H1 (cell line): ENCODE measurements at regions not wholly inside any gene's neighbourhood (a gene's known extent, or its start where the extent isn't known, plus 50 kb on each side); places are given as distances from the start of the nearest gene placed in this dataset.

ENCODE experiments used
- CTCF ChIA-PET: fragments of 300-600 bp; sonication (Branson Sonifier 250); formaldehyde crosslinking; loops from one replicate; lab custom pipeline; 2021; ENCODE audit not compliant: partially characterized antibody; lab: Charles Lee
- POLR2A ChIA-PET: fragments of 300-600 bp; sonication (Branson Sonifier 250); formaldehyde crosslinking; loops from one replicate; lab custom pipeline; 2021; ENCODE audit warnings: inconsistent platforms; ENCODE audit not compliant: partially characterized antibody; lab: Charles Lee
- DNase-seq, 2 experiments: peaks; one replicate each; pipeline versions ENCODE4 v3.0.0 to v3.0.0-alpha.2; 2010 to 2022; ENCODE audit warnings: low spot score in 2 of 2, low read depth in 1 of 2, mixed read lengths in 1 of 2
- FAIRE-seq: peaks from 2 replicates; lab custom pipeline; 2011; peaks lifted over from hg19 to GRCh38; lab: Jason Lieb, UNC
- H2AFZ ChIP-seq: 2 replicates; pipeline ENCODE4 v1.8.1; 2012; ENCODE audit warnings: low read length, inconsistent platforms
- H2AK5ac ChIP-seq: 2 replicates; pipeline ENCODE4 v1.6.1; 2013; ENCODE audit warnings: low read depth, low read length
- H2BK120ac ChIP-seq: replicated peaks from 2 replicates; pipeline ENCODE3; 2013; ENCODE audit warnings: low read depth, low read length, inconsistent platforms
- H2BK12ac ChIP-seq: 2 replicates; pipeline ENCODE4 v1.6.1; 2013; ENCODE audit warnings: low read depth, low read length
- H2BK15ac ChIP-seq: 2 replicates; pipeline ENCODE4 v1.6.1; 2013; ENCODE audit warnings: low read length
- H2BK20ac ChIP-seq: 2 replicates; pipeline ENCODE4 v1.6.1; 2013; ENCODE audit warnings: low read length
- H2BK5ac ChIP-seq: 2 replicates; pipeline ENCODE4 v1.6.1; 2013; ENCODE audit warnings: low read depth, low read length
- H3K14ac ChIP-seq: 2 replicates; pipeline ENCODE4 v1.6.1; 2013; ENCODE audit warnings: inconsistent platforms; ENCODE audit not compliant: insufficient read length
- H3K18ac ChIP-seq: 2 replicates; pipeline ENCODE4 v1.6.1; 2013; ENCODE audit warnings: low read length; ENCODE audit errors: extremely low read depth
- H3K23ac ChIP-seq: 2 replicates; pipeline ENCODE4 v1.6.1; 2013; ENCODE audit warnings: inconsistent platforms; ENCODE audit not compliant: insufficient read length
- H3K23me2 ChIP-seq: 2 replicates; pipeline ENCODE4 v1.6.1; 2013; ENCODE audit warnings: low read depth, low read length
- H3K27ac ChIP-seq: 2 replicates; pipeline ENCODE4 v1.6.1; 2011; ENCODE audit warnings: low read depth, low read length, inconsistent platforms
- H3K27me3 ChIP-seq, 4 experiments: replicated peaks in 1 of 4; 1 replicate in 1 of 4; 2 replicates in 3 of 4; pipeline versions ENCODE4 v1.6.1 to v1.8.1; 2011 to 2013; ENCODE audit warnings: low read length in 3 of 4, mild to moderate bottlenecking in 3 of 4, inconsistent platforms in 2 of 4, mixed read lengths in 2 of 4, moderate library complexity in 1 of 4; ENCODE audit not compliant: control insufficient read depth in 3 of 4, insufficient read depth in 3 of 4; ENCODE audit errors: extremely low read depth in 1 of 4
- H3K36me3 ChIP-seq, 4 experiments: 2 replicates each; pipeline versions ENCODE4 v1.6.1 to v1.8.1; 2011 to 2013; ENCODE audit warnings: mild to moderate bottlenecking in 4 of 4, low read length in 3 of 4, moderate library complexity in 2 of 4, control low read depth in 1 of 4, inconsistent platforms in 1 of 4; ENCODE audit not compliant: insufficient read depth in 4 of 4, control insufficient read depth in 2 of 4
- H3K4ac ChIP-seq: replicated peaks from 2 replicates; pipeline ENCODE3; 2013; ENCODE audit warnings: low read length, low read depth, mixed read lengths, inconsistent platforms; ENCODE audit not compliant: insufficient read length
- H3K4me1 ChIP-seq, 4 experiments: replicated peaks in 1 of 4; 1 replicate in 1 of 4; 2 replicates in 3 of 4; pipeline versions ENCODE4 v1.6.1 to v1.8.1; 2011 to 2013; ENCODE audit warnings: low read length in 3 of 4, inconsistent platforms in 2 of 4, mixed read lengths in 1 of 4; ENCODE audit not compliant: insufficient read depth in 4 of 4, control insufficient read depth in 3 of 4
- H3K4me2 ChIP-seq, 2 experiments: 2 replicates each; pipeline versions ENCODE4 v1.6.1 to v1.8.1; 2011 to 2013; ENCODE audit warnings: low read depth in 2 of 2, low read length in 2 of 2, control low read depth in 1 of 2, inconsistent platforms in 1 of 2, mild to moderate bottlenecking in 1 of 2; ENCODE audit not compliant: insufficient read depth in 1 of 2
- H3K4me3 ChIP-seq, 4 experiments: fragments of 200-600, 300-600 bp in 1 of 4; sonication (generic), shearing (Covaris generic), sonication (Bioruptor Twin) in 1 of 4; 2 replicates each; pipeline versions ENCODE4 v1.5.1 to v1.8.1; 2011 to 2016; ENCODE audit warnings: low read length in 4 of 4, low read depth in 3 of 4, control low read depth in 2 of 4, inconsistent platforms in 2 of 4, mild to moderate bottlenecking in 2 of 4, mixed read lengths in 1 of 4, moderate library complexity in 1 of 4; ENCODE audit not compliant: insufficient read depth in 2 of 4; ENCODE audit errors: extremely low read depth in 1 of 4
- H3K56ac ChIP-seq: replicated peaks from 2 replicates; pipeline ENCODE3; 2013; ENCODE audit warnings: low read depth, mild to moderate bottlenecking, mixed read lengths, low read length, inconsistent platforms; ENCODE audit not compliant: insufficient read length
- H3K79me1 ChIP-seq: 2 replicates; pipeline ENCODE4 v1.6.1; 2013; ENCODE audit warnings: low read depth, low read length, control low read depth
- H3K79me2 ChIP-seq, 2 experiments: 2 replicates each; pipeline versions ENCODE4 v1.6.1 to v1.8.1; 2012 to 2013; ENCODE audit warnings: low read length in 2 of 2, mild to moderate bottlenecking in 2 of 2, inconsistent platforms in 1 of 2; ENCODE audit not compliant: insufficient read depth in 2 of 2, control insufficient read depth in 1 of 2
- H3K9ac ChIP-seq, 4 experiments: replicated peaks in 1 of 4; 1 replicate in 1 of 4; 2 replicates in 3 of 4; pipeline versions ENCODE4 v1.6.1 to v1.8.1; 2011 to 2013; ENCODE audit warnings: low read depth in 3 of 4, low read length in 3 of 4, control low read depth in 2 of 4, mild to moderate bottlenecking in 2 of 4, moderate library complexity in 2 of 4, inconsistent platforms in 1 of 4; ENCODE audit errors: extremely low read depth in 1 of 4
- H3K9me3 ChIP-seq, 2 experiments: 2 replicates each; pipeline versions ENCODE4 v1.6.1 to v1.8.1; 2012 to 2013; ENCODE audit warnings: mild to moderate bottlenecking in 2 of 2, moderate library complexity in 2 of 2, control low read depth in 1 of 2, inconsistent platforms in 1 of 2, low read depth in 1 of 2, low read length in 1 of 2, mixed read lengths in 1 of 2; ENCODE audit not compliant: insufficient read depth in 2 of 2
- H4K20me1 ChIP-seq, 2 experiments: replicated peaks in 1 of 2; 2 replicates each; pipeline versions ENCODE3 to v1.8.1; 2011 to 2013; ENCODE audit warnings: inconsistent platforms in 2 of 2, low read length in 2 of 2, mild to moderate bottlenecking in 1 of 2; ENCODE audit not compliant: insufficient read depth in 2 of 2, control insufficient read depth in 1 of 2
- H4K5ac ChIP-seq: 2 replicates; pipeline ENCODE4 v1.6.1; 2013; ENCODE audit warnings: low read length, low read depth, mixed read lengths, inconsistent platforms; ENCODE audit not compliant: insufficient read length
- H4K8ac ChIP-seq: 2 replicates; pipeline ENCODE4 v1.8.0; 2013; ENCODE audit warnings: mild to moderate bottlenecking, moderate library complexity, low read length, inconsistent platforms; ENCODE audit not compliant: insufficient read depth; ENCODE audit errors: extremely low read depth
- H4K91ac ChIP-seq: replicated peaks from 2 replicates; pipeline ENCODE3; 2013; ENCODE audit warnings: low read length, mixed read lengths, inconsistent platforms; ENCODE audit not compliant: insufficient read length
- BACH1 ChIP-seq: IDR thresholded peaks from 2 replicates; pipeline ENCODE4 v1.6.1; 2012; ENCODE audit warnings: low read length, improper control_type of control experiment
- CBX8 ChIP-seq: fragments of 300-800, 300-1000 bp; sonication (generic); IDR thresholded peaks from 2 replicates; pipeline ENCODE4 v1.7.1; 2016; ENCODE audit warnings: low read depth, low read length, borderline replicate concordance
- CHD1 ChIP-seq: IDR thresholded peaks from 2 replicates; pipeline ENCODE4 v1.6.1; 2012; ENCODE audit warnings: low read depth, low read length, improper control_type of control experiment
- EGR1 ChIP-seq: IDR thresholded peaks from 2 replicates; pipeline ENCODE4 v1.6.1; 2011; ENCODE audit warnings: low read depth, low read length, borderline replicate concordance
- EZH2 ChIP-seq: fragments of 200-600 bp; sonication (generic); IDR thresholded peaks from 2 replicates; pipeline ENCODE4 v1.7.1; 2012; ENCODE audit warnings: low read depth, mild to moderate bottlenecking, moderate library complexity, low read length, inconsistent platforms; ENCODE audit not compliant: severe bottlenecking
- JUN ChIP-seq: IDR thresholded peaks from 2 replicates; pipeline ENCODE4 v1.6.1; 2011; ENCODE audit warnings: low read depth, mild to moderate bottlenecking, improper control_type of control experiment, low read length
- JUND ChIP-seq: IDR thresholded peaks from 2 replicates; pipeline ENCODE4 v1.6.1; 2011; ENCODE audit warnings: mild to moderate bottlenecking, improper control_type of control experiment, low read length
- KDM1A ChIP-seq: fragments of 200-600, 300-600 bp; sonication (generic); IDR thresholded peaks from 2 replicates; pipeline ENCODE4 v1.7.1; 2016; ENCODE audit warnings: mild to moderate bottlenecking, low read length, borderline replicate concordance
- RBBP5 ChIP-seq: IDR thresholded peaks from 2 replicates; pipeline ENCODE4 v1.7.1; 2012; ENCODE audit warnings: low read depth, mild to moderate bottlenecking, inconsistent platforms, low read length, moderate library complexity, borderline replicate concordance
- RNF2 ChIP-seq: fragments of 200-900, 300-1000 bp; sonication (generic); IDR thresholded peaks from 2 replicates; pipeline ENCODE4 v1.7.1; 2016; ENCODE audit warnings: borderline replicate concordance, low read depth, mild to moderate bottlenecking, antibody characterized with exemption, low read length; ENCODE audit not compliant: poor library complexity, severe bottlenecking; ENCODE audit errors: missing control alignments
- SP4 ChIP-seq: IDR thresholded peaks from 2 replicates; pipeline ENCODE4 v1.6.1; 2012; ENCODE audit warnings: low read length, inconsistent platforms
- SRF ChIP-seq: IDR thresholded peaks from 2 replicates; pipeline ENCODE4 v1.6.1; 2011; ENCODE audit warnings: mild to moderate bottlenecking, low read depth, low read length, moderate library complexity
- YY1 ChIP-seq: IDR thresholded peaks from 2 replicates; pipeline ENCODE4 v1.6.1; 2011; ENCODE audit warnings: low read depth, mild to moderate bottlenecking, low read length
- WGBS, 2 experiments: shearing (Covaris generic) in 1 of 2; methylation state at CpG; one replicate each; pipeline versions ENCODE4 v1.1.6 to v1.1.7; 2013 to 2015; ENCODE audit warnings: low lambda C conversion rate in 2 of 2, mixed read lengths in 2 of 2, inconsistent platforms in 1 of 2, low coverage in 1 of 2, missing lambda C conversion rate in 1 of 2; ENCODE audit not compliant: insufficient replicate concordance in 2 of 2, insufficient coverage in 1 of 2, insufficient read length in 1 of 2; ENCODE audit errors: extremely low coverage in 1 of 2, missing lambda C conversion rate in 1 of 2; 5-methylcytosine and 5-hydroxymethylcytosine counted together

- WGBS, 2 experiments, result 96% methylated on average over 8 of the region's 8 CpGs; no CpG with 5 or more reads in 1 of the 2 experiments
- Histone ChIP-seq H3K27me3 (no peaks in the 10 kb centered on the region), H3K9me3 (peaks cover 0 to 3% of the 10 kb centered on the region in 2 experiments; a peak in 1 of 4 replicates), H2BK120ac (no peak overlapping the region), H3K18ac (no peak overlapping the region), H4K20me1 (no peaks in the 10 kb centered on the region), H2AK5ac (no peak overlapping the region), H2BK12ac (no peak overlapping the region), H3K79me1 (no peaks in the 10 kb centered on the region), H3K4ac (no peak overlapping the region), H3K56ac (no peak overlapping the region), H3K36me3 (no peaks in the 10 kb centered on the region), H4K5ac (no peak overlapping the region), H2BK15ac (no peak overlapping the region), H3K23me2 (no peaks in the 10 kb centered on the region), H3K23ac (no peak overlapping the region), H3K4me3 (no peak overlapping the region), H2AFZ (no peak overlapping the region), H4K8ac (no peak overlapping the region), H3K14ac (no peak overlapping the region), H3K4me2 (no peak overlapping the region), H4K91ac (no peak overlapping the region), H3K9ac (no peak overlapping the region), H2BK5ac (no peak overlapping the region), H2BK20ac (no peak overlapping the region), H3K27ac (no peak overlapping the region), H3K4me1 (no peaks in the 10 kb centered on the region), H3K79me2 (no peaks in the 10 kb centered on the region)
- TF ChIP-seq KDM1A, result no peak
- no peak for TF ChIP-seq BACH1
- no peak for TF ChIP-seq SRF
- TF ChIP-seq YY1, result no peak
- no peak for TF ChIP-seq CHD1
- TF ChIP-seq SP4, result no peak
- no peak for TF ChIP-seq RBBP5
- TF ChIP-seq EZH2, result no peak
- no peak for TF ChIP-seq CBX8
- TF ChIP-seq JUND, result no peak
- TF ChIP-seq EGR1, result no peak
- TF ChIP-seq RNF2, result no peak
- TF ChIP-seq JUN, result no peak
- no peak for DNase-seq
- CTCF ChIA-PET, result interaction anchor here (1.2 to 1.4 kb wide), 2 partner anchors 10 to 22 kb away, joined by 3 to 4 read pairs; no protein-coding TSS in a partner anchor
- POLR2A ChIA-PET, result no interaction called here
- FAIRE-seq, result no peak
Observed at GRCh38 chr2:8335801-8336200, 346.1 kb upstream of the ID2 start.
